GM19023 (cell line): ENCODE measurements at regions not wholly inside any gene's neighbourhood (a gene's known extent, or its start where the extent isn't known, plus 50 kb on each side); places are given as distances from the start of the nearest gene placed in this dataset.
A peak's percentile ranks its signal among the peaks of the same experiment; 100 is the strongest.

Experiments
- ATAC-seq: cut with Tn5 transposase; IDR thresholded peaks from one replicate; pipeline ENCODE4 v1.9.1; 2021; ENCODE audit warnings: mild to moderate bottlenecking, moderate library complexity; ENCODE audit not compliant: unreplicated experiment

GRCh38 chr3:30457081-30457480 is 149.3 kb upstream of the TGFBR2 start:
- ATAC-seq = no peak

- ATAC-seq = no peak
Observed at GRCh38 chr3:30457726-30458125, 148.7 kb upstream of the TGFBR2 start.

- no peak for ATAC-seq
Observed at GRCh38 chr3:30458376-30459171, 147.8 kb upstream of the TGFBR2 start.

GRCh38 chr3:30461311-30461710 is 145.1 kb upstream of the TGFBR2 start:
- no peak for ATAC-seq

- no peak for ATAC-seq
Observed at GRCh38 chr3:30462721-30463470, 143.5 kb upstream of the TGFBR2 start.

- no peak for ATAC-seq
Observed at GRCh38 chr3:30464381-30464780, 142.0 kb upstream of the TGFBR2 start.

GRCh38 chr3:30465454-30465853 is 140.9 kb upstream of the TGFBR2 start:
- ATAC-seq = no peak

GRCh38 chr3:30467596-30468238 is 138.7 kb upstream of the TGFBR2 start:
- no peak for ATAC-seq

GRCh38 chr3:30469133-30469532 is 137.3 kb upstream of the TGFBR2 start:
- ATAC-seq = no peak

- no peak for ATAC-seq
Observed at GRCh38 chr3:30470496-30470895, 135.9 kb upstream of the TGFBR2 start.

- ATAC-seq = no peak
Observed at GRCh38 chr3:30471066-30471465, 135.3 kb upstream of the TGFBR2 start.

- ATAC-seq = no peak
Observed at GRCh38 chr3:30471796-30472489, 134.5 kb upstream of the TGFBR2 start.

- ATAC-seq = no peak
Observed at GRCh38 chr3:30473374-30474051, 132.9 kb upstream of the TGFBR2 start.

- ATAC-seq = no peak
Observed at GRCh38 chr3:30474371-30474770, 132.0 kb upstream of the TGFBR2 start.

- ATAC-seq = peak; percentile 95
Observed at GRCh38 chr3:30475038-30475808, 131.2 kb upstream of the TGFBR2 start.

GRCh38 chr3:30475809-30476178 is 130.6 kb upstream of the TGFBR2 start:
- no peak for ATAC-seq

- no peak for ATAC-seq
Observed at GRCh38 chr3:30476368-30477084, 129.9 kb upstream of the TGFBR2 start.

GRCh38 chr3:30477149-30477921 is 129.1 kb upstream of the TGFBR2 start:
- no peak for ATAC-seq
